Neutrophil (primary cell): ENCODE measurements at regions not wholly inside any gene's neighbourhood (a gene's known extent, or its start where the extent isn't known, plus 50 kb on each side); places are given as distances from the start of the nearest gene placed in this dataset.

Source experiments
- H3K27ac ChIP-seq: fragments of 200-600 bp; sonication (generic); 2 replicates; pipeline ENCODE4 v1.5.1; 2016; ENCODE audit warnings: mild to moderate bottlenecking, moderate library complexity
- H3K27me3 ChIP-seq: fragments of 200-600 bp; sonication (generic); 2 replicates; pipeline ENCODE4 v1.6.0; 2016; ENCODE audit warnings: mild to moderate bottlenecking
- H3K36me3 ChIP-seq: fragments of 200-600 bp; sonication (generic); 2 replicates; pipeline ENCODE4 v1.5.1; 2017
- H3K4me1 ChIP-seq, 2 experiments: fragments of 200-600 bp in 1 of 2; sonication (generic) in 1 of 2; 1 replicate in 1 of 2; 2 replicates in 1 of 2; pipeline versions ENCODE4 v1.5.1 to v1.6.1; 2013 to 2016; ENCODE audit warnings: low read depth in 1 of 2, low read length in 1 of 2, mild to moderate bottlenecking in 1 of 2, moderate library complexity in 1 of 2; ENCODE audit not compliant: control insufficient read depth in 1 of 2, insufficient read depth in 1 of 2
- H3K4me3 ChIP-seq, 2 experiments: fragments of 200-600 bp in 1 of 2; sonication (generic) in 1 of 2; 1 replicate in 1 of 2; 2 replicates in 1 of 2; pipeline ENCODE4 v1.5.1; 2013 to 2016; ENCODE audit warnings: low read depth in 1 of 2, low read length in 1 of 2, mild to moderate bottlenecking in 1 of 2, moderate library complexity in 1 of 2
- H3K9me3 ChIP-seq: fragments of 200-600 bp; sonication (generic); 2 replicates; pipeline ENCODE4 v1.5.1; 2016
- CTCF ChIP-seq: fragments of 200-600 bp; sonication (generic); IDR thresholded peaks from 2 replicates; pipeline ENCODE4 v1.5.1; 2016; ENCODE audit warnings: antibody characterized with exemption

- Histone ChIP-seq H3K4me3 (no peak overlapping the region), H3K9me3 (no peaks in the 10 kb centered on the region), H3K27me3 (no peaks in the 10 kb centered on the region), H3K4me1 (no peaks in the 10 kb centered on the region), H3K27ac (no peak overlapping the region), H3K36me3 (no peaks in the 10 kb centered on the region)
- TF ChIP-seq CTCF, result no peak
Measured at GRCh38 chr2:224163566-224164307, 124.7 kb upstream of the SERPINE2 start.

GRCh38 chr2:224162122-224162521, 123.0 kb upstream of the SERPINE2 start:
- no peaks in the 10 kb centered on the region for H3K36me3 ChIP-seq
- no peaks in the 10 kb centered on the region for H3K4me1 ChIP-seq
- H3K27ac ChIP-seq, result no peak overlapping the region
- no peak for TF ChIP-seq CTCF
- H3K9me3 ChIP-seq, result no peaks in the 10 kb centered on the region
- H3K4me3 ChIP-seq, result no peak overlapping the region
- no peaks in the 10 kb centered on the region for H3K27me3 ChIP-seq

DNA sequence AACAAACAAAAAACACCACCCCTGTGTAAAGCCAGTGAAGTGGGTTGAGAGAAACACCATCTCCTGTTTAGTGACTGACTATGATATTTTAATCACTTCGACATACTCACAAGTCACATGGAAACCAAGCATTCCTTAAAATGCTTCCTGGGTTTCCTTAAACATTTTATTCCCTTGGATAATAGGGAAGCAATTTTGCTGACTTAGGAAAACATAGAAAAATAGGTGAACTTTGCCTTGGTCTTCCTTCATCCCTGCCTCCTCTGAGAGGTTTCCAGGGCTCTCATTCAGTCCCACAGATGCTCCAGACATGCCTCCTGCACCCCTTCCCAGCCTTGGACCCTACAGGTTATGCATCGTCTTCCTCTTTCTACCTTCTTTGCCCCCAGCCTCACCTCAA, 122.6 kb upstream of the SERPINE2 start:
- no peak for TF ChIP-seq CTCF
- no peaks in the 10 kb centered on the region for H3K4me1 ChIP-seq
- no peak overlapping the region for H3K27ac ChIP-seq

DNA sequence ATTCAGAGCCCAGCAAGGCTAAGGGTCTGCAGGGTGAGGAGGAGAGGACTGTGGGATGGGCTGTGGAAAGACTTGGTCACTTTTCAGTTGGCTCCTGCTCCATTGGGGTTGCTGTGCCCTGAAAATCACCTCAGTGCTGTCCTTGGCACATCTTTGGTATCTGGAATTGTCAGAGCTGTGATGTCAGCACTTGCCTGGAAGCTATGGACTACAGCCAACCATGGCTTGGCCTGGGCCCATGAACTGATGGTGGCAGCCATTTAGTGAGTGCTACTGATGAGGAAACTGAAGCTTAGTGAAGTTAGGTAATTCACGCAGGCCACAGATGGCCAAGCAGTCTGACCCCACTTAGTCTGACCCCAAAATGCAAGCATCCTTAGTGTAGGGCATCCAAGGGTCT, 121.8 kb upstream of the SERPINE2 start:
- H3K36me3 ChIP-seq, result no peaks in the 10 kb centered on the region
- no peak overlapping the region for H3K4me3 ChIP-seq
- no peaks in the 10 kb centered on the region for H3K4me1 ChIP-seq
- no peaks in the 10 kb centered on the region for H3K9me3 ChIP-seq
- H3K27me3 ChIP-seq, result no peaks in the 10 kb centered on the region
- TF ChIP-seq CTCF, result no peak
- no peak overlapping the region for H3K27ac ChIP-seq

More for the DNA sequence above, 122.6 kb upstream of the SERPINE2 start:
- Histone ChIP-seq H3K9me3 (no peaks in the 10 kb centered on the region), H3K27me3 (no peaks in the 10 kb centered on the region), H3K36me3 (no peaks in the 10 kb centered on the region), H3K4me3 (no peak overlapping the region)

GRCh38 chr2:224159345-224159928, 120.4 kb upstream of the SERPINE2 start:
- no peaks in the 10 kb centered on the region for H3K36me3 ChIP-seq
- no peaks in the 10 kb centered on the region for H3K4me1 ChIP-seq
- no peak for TF ChIP-seq CTCF
- H3K27me3 ChIP-seq, result no peaks in the 10 kb centered on the region
- no peaks in the 10 kb centered on the region for H3K9me3 ChIP-seq
- no peak overlapping the region for H3K27ac ChIP-seq
- no peak overlapping the region for H3K4me3 ChIP-seq
